GM18505 (cell line): ENCODE measurements at regions not wholly inside any gene's neighbourhood (a gene's known extent, or its start where the extent isn't known, plus 50 kb on each side); places are given as distances from the start of the nearest gene placed in this dataset.
A peak's percentile ranks its signal among the peaks of the same experiment; 100 is the strongest.
"Not testable (repeated sequence)": the region's sequence is repeated elsewhere in the genome, so short reads cannot be mapped to it uniquely, and the experiment has no call there.

Experiments used
- ATAC-seq: cut with Tn5 transposase; IDR thresholded peaks from one replicate; pipeline ENCODE4 v1.9.1; 2021; ENCODE audit not compliant: unreplicated experiment
- POLR2A ChIP-seq: IDR thresholded peaks from 4 replicates; pipeline ENCODE4 v1.6.1; 2011; ENCODE audit warnings: borderline replicate concordance; ENCODE audit not compliant: insufficient read depth, insufficient read length; ENCODE audit errors: extremely low read depth

GRCh38 chr2:13230221-13230620 lies 513.5 kb downstream of the TRIB2 start:
- no peak for ATAC-seq
- TF ChIP-seq POLR2A: no peak

DNA sequence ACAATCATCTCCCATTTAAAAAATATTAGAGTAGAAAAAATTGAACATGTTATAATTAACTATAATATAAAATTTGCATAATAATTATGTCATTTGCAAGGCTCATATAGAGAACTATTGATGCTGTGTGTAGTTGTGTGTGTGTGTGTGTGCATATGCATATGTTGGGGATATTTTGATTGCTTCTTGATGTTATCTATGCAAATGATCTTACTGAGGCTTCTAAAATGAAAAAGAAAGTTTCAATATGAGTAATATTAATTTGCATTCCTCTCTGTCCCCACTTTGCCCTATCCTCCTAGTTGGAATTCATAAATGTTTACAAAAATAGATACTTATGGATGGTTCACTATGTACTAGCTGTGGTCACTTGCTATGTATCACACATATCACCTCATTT lies 523.3 kb downstream of the TRIB2 start:
- no peak for TF ChIP-seq POLR2A
- peak; percentile 49 for ATAC-seq

- ATAC-seq: no peak
- TF ChIP-seq POLR2A: no peak
Observed at GRCh38 chr2:13240789-13241487, 524.2 kb downstream of the TRIB2 start.

DNA sequence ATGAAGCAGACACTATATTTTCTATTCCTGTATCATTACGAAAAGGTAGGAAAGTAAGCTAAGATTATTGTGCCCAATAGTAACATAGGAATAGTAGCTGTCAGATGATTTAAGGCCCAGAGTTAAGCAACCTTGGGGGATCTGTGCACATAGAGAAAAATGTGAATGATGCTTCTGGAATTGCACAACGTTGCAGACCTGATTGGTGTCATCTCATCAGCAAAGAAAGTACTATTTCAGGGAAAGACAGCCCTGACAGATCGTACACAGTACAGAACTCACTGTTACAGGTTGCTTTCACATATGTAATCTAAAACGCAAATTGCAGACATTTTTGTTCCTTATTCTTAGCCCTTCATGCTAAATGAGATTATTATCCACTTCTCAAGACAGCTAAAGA lies 535.9 kb downstream of the TRIB2 start:
- ATAC-seq: no peak
- no peak for TF ChIP-seq POLR2A

DNA sequence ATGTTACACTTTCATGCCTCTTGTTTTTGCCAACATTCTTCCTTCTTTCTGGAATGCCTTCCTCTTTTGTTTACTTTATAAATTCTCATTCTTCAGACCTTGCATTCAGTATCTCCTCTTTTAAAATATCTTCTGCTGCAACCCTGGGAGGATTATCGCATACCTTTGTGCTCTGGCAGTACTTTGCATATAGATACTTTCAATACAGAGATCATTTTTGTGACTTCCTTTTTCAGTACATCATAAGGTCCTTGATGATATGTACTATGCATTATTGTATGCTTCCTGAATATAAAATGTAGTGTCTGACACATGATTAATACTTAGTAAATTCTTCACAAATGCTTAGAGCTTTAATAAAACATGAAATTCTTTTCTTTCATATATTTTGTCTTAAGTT lies 538.7 kb downstream of the TRIB2 start:
- no peak for TF ChIP-seq POLR2A
- ATAC-seq: no peak

DNA sequence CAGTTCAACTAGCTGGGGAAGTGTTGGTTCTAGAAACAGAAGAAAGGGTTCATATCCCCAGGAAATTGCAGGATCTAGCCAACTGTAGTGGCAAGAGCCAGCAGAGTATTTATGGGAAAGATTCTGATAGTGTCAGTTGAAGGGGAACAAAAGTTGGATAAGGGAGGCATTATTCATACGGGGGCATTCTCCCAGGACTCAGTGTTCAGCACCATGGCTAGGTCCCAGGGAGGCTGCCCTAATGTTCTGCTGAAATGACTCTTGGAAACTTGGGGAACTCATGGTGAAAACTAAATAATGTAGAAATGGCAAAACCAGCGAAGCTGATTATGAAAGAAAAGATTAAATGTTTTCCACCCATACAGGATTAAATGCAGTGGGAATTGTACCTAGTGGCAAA lies 543.7 kb downstream of the TRIB2 start:
- no peak for TF ChIP-seq POLR2A
- ATAC-seq: no peak

GRCh38 chr2:13266166-13266565 lies 549.4 kb downstream of the TRIB2 start:
- no peak for TF ChIP-seq POLR2A
- no peak for ATAC-seq

GRCh38 chr2:13284688-13285087 lies 568.0 kb downstream of the TRIB2 start:
- no peak for ATAC-seq
- no peak for TF ChIP-seq POLR2A

DNA sequence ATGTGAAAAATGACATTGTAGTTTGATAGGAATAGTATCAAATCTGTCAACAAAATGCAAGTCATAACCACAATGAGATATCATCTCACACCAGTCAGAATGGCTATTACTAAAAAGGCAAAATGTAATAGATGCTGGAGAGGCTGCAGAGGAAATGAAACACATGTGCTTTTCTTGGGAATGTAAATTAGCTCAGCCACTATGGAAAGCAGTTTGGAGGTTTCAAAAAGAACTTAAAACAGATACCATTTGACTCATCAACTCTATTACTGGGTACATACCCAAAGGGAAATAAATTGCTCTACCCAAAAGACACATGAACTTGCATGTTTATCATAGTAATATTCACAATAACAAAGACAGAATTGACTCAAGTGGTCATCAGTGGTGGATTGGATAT lies 572.6 kb downstream of the TRIB2 start:
- ATAC-seq: no peak
- TF ChIP-seq POLR2A: no peak

DNA sequence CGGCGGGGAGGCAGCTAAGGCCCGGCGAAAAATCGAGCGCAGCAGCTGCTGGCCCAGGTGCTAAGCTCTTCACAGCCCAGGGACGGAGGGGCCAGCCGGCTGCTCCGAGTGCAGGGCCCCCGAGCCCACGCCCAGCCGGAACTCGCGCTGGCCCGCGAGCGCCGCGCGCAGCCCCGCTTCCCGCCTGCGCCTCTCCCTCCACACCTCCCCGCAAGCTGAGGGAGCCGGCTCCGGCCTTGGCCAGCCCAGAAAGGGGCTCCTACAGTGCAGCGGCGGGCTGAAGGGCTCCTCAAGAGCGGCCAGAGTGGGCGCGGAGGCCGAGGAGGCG lies 591.7 kb downstream of the TRIB2 start:
- not testable (repeated sequence) for ATAC-seq

- TF ChIP-seq POLR2A: no peak
- ATAC-seq: no peak
Observed at GRCh38 chr2:13308989-13309388, 592.3 kb downstream of the TRIB2 start.

- no peak for TF ChIP-seq POLR2A
- no peak for ATAC-seq
Observed at GRCh38 chr2:13332060-13332459, 615.3 kb downstream of the TRIB2 start.

DNA sequence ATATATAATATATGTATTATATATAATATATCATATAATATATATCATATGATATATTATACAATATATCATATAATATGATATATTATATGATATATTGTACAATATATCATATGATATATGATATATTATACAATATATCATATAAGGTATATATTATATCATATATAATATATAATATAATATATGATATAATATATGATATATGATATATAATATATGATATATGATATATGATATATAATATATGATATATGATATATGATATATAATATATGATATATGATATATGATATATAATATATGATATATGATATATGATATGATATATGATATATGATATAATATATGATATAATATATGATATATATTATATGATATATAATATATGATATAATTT lies 617.3 kb downstream of the TRIB2 start:
- not testable (repeated sequence) for ATAC-seq

DNA sequence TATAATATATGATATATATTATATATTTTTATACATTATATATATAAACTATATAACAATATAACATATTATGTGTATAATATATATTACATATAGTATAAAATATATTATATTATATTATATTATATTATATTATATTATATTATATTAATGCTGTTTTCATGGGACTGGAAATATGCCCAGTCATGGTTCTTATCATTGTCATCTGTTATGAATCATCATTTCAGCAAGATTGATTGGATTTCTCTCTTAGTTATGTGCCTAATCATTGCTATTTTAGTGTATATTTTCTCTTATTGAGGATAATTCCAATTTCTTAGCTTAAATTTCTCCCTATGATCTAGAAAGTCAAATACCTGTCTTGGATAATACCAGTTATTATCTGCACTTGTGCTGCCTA lies 617.8 kb downstream of the TRIB2 start:
- ATAC-seq: no peak
- TF ChIP-seq POLR2A: no peak

GRCh38 chr2:13335862-13336535 lies 619.3 kb downstream of the TRIB2 start:
- ATAC-seq: no peak
- TF ChIP-seq POLR2A: no peak
